Activated B cell treated with CpG ODN at 0.5 μM for 24 hours (primary cell): ENCODE measurements at regions not wholly inside any gene's neighbourhood (a gene's known extent, or its start where the extent isn't known, plus 50 kb on each side); places are given as distances from the start of the nearest gene placed in this dataset.
A peak's percentile ranks its signal among the peaks of the same experiment; 100 is the strongest.
"Not testable (repeated sequence)": the region's sequence is repeated elsewhere in the genome, so short reads cannot be mapped to it uniquely, and the experiment has no call there.

Experiments used
- ATAC-seq: fragments of 200-7000 bp; cut with Tn5 transposase; one replicate; pipeline ENCODE4 v1.10.0; 2021; ENCODE audit warnings: low read depth, mild to moderate bottlenecking, moderate library complexity
- CTCF ChIA-PET: fragments of 350-600 bp; sonication (Branson Sonifier 250); formaldehyde crosslinking; loops from one replicate; lab custom pipeline; 2021; ENCODE audit warnings: antibody characterized with exemption; lab: Charles Lee
- POLR2A ChIA-PET: fragments of 350-600 bp; sonication (Branson Sonifier 250); formaldehyde crosslinking; loops from one replicate; lab custom pipeline; 2021; ENCODE audit warnings: antibody characterized with exemption; lab: Charles Lee
- DNase-seq: peaks from one replicate; pipeline ENCODE4 v3.0.0; 2022
- H3K27ac Mint-ChIP-seq: one replicate; pipeline ENCODE4 v1.8.0; 2020; ENCODE audit warnings: mixed read lengths
- H3K27me3 Mint-ChIP-seq: one replicate; pipeline ENCODE4 v1.8.0; 2021; ENCODE audit warnings: mixed read lengths
- H3K36me3 Mint-ChIP-seq: one replicate; pipeline ENCODE4 v1.8.0; 2021; ENCODE audit warnings: low read depth, mixed read lengths
- H3K4me1 Mint-ChIP-seq: one replicate; pipeline ENCODE4 v1.8.0; 2021; ENCODE audit warnings: mixed read lengths
- H3K4me3 Mint-ChIP-seq: one replicate; pipeline ENCODE4 v1.8.0; 2020; ENCODE audit warnings: mild to moderate bottlenecking, mixed read lengths
- H3K9me3 Mint-ChIP-seq: one replicate; pipeline ENCODE4 v1.8.0; 2020; ENCODE audit warnings: mixed read lengths
- CTCF ChIP-seq: fragments of 200-600 bp; IDR thresholded peaks from one replicate; pipeline ENCODE4 v1.8.0; 2022; ENCODE audit warnings: antibody characterized with exemption, mild to moderate bottlenecking
- intact Hi-C: fragments of 100-400 bp; cut with micrococcal nuclease; formaldehyde crosslinking; loops from one replicate; pipeline ENCODE4 v1.15.1; 2024

DNA sequence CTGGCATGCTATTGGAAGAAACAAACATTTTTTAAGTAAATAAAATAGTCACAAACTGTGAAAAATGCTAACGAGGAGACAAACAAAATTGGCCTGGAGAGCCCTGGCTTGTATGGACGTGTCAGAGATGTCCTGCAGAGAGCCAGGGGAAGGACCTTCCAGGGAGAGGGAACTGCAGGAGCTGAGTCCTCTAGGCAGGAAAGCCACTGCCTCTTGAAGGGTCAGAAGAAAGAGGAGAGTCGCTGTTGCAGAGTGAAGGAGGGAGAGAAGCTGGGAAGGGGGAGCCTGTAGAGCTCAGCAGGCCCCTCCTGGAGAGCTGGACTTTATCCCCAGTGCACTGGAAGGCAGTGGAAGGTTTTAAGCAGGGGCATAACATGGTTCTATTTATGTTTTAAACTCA is 80.3 kb upstream of the PWP1 start:
- POLR2A ChIA-PET: no interaction called here
- intact Hi-C loops: loop anchor here (5.0 kb wide), 1 partner anchor 198 kb away; no protein-coding TSS in a partner anchor
- no peaks in the 10 kb centered on the region for H3K4me1 Mint-ChIP-seq

GRCh38 chr12:107607464-107608392 is 77.9 kb upstream of the PWP1 start:
- DNase-seq (peak; percentile 68), ATAC-seq (peak; percentile 60)
- Mint-ChIP-seq H3K27ac (no peak overlapping the region), H3K9me3 (no peaks in the 10 kb centered on the region), H3K4me1 (no peaks in the 10 kb centered on the region), H3K27me3 (no peaks in the 10 kb centered on the region), H3K36me3 (no peaks in the 10 kb centered on the region), H3K4me3 (no peak overlapping the region)
- intact Hi-C loops: loop anchor here (1.0 to 5.0 kb wide), 5 partner anchors 200 to 1221 kb away; no protein-coding TSS in a partner anchor
- POLR2A ChIA-PET: no interaction called here
- CTCF ChIA-PET: interaction anchor here (1.1 to 7.8 kb wide), 7 partner anchors 9 to 1221 kb away, joined by 4 to 159 read pairs (median 5); no protein-coding TSS in a partner anchor
- peak; percentile 53 for TF ChIP-seq CTCF

More for the DNA sequence above, 80.3 kb upstream of the PWP1 start:
- Mint-ChIP-seq H3K36me3 (no peaks in the 10 kb centered on the region), H3K27me3 (no peaks in the 10 kb centered on the region), H3K27ac (no peak overlapping the region), H3K9me3 (no peaks in the 10 kb centered on the region), H3K4me3 (no peak overlapping the region)
- DNase-seq (no peak), ATAC-seq (no peak)
- CTCF ChIA-PET: interaction anchor here (0.9 to 7.8 kb wide), 3 partner anchors 8 to 478 kb away, joined by 3 to 159 read pairs (median 5); no protein-coding TSS in a partner anchor
- no peak for TF ChIP-seq CTCF

DNA sequence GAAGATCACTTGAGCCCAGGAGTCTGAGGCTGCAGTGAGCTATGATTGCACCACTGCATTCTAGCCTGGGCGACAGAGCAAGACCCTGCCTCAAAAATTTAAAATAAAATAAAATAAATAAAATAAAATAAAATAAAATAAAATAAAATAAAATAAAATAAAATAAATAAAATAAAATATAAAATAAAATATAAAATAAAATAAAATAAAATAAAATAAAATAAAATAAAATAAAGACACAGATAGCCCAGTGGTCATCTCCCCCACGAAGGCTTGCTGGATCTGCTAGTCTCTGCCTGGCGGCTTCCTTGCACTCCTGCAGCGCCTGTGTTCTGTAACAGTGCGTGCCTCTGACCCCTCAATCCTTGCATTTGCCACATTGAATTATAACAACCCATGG is 76.8 kb upstream of the PWP1 start:
- H3K36me3 Mint-ChIP-seq, ATAC-seq, H3K4me1 Mint-ChIP-seq, POLR2A ChIA-PET, H3K27ac Mint-ChIP-seq, H3K27me3 Mint-ChIP-seq, DNase-seq, H3K4me3 Mint-ChIP-seq, H3K9me3 Mint-ChIP-seq: not testable (repeated sequence)
- intact Hi-C loops: loop anchor here (5.0 kb wide), 1 partner anchor 201 kb away; no protein-coding TSS in a partner anchor
- CTCF ChIA-PET: interaction anchor here (1.5 to 7.8 kb wide), 4 partner anchors 11 to 1222 kb away, joined by 5 to 159 read pairs (median 8); no protein-coding TSS in a partner anchor

- Mint-ChIP-seq H3K4me1 (no peaks in the 10 kb centered on the region), H3K4me3 (no peak overlapping the region), H3K27ac (no peak overlapping the region), H3K27me3 (no peaks in the 10 kb centered on the region), H3K36me3 (no peaks in the 10 kb centered on the region), H3K9me3 (no peaks in the 10 kb centered on the region)
- intact Hi-C loops: no loop called here
- ATAC-seq (no peak), DNase-seq (no peak)
- ChIA-PET CTCF (interaction anchor here (1.7 to 7.8 kb wide), 4 partner anchors 10 to 1224 kb away, joined by 5 to 159 read pairs (median 6); no protein-coding TSS in a partner anchor), POLR2A (no interaction called here)
- TF ChIP-seq CTCF: no peak
These were observed 75.4 kb upstream of the PWP1 start for GRCh38 chr12:107610021-107610859.

GRCh38 chr12:107612508-107612907 is 73.1 kb upstream of the PWP1 start:
- TF ChIP-seq CTCF: no peak

More at GRCh38 chr12:107612508-107612907, 73.1 kb upstream of the PWP1 start:
- DNase-seq: no peak
- ChIA-PET CTCF (interaction anchor here (0.6 to 7.8 kb wide), 2 partner anchors 480 to 522 kb away, joined by 3 to 159 read pairs; no protein-coding TSS in a partner anchor), POLR2A (no interaction called here)
- no peak overlapping the region for H3K4me3 Mint-ChIP-seq
- H3K27ac Mint-ChIP-seq: no peak overlapping the region
- H3K27me3 Mint-ChIP-seq: peaks cover 5% of the 10 kb centered on the region
- no peak for ATAC-seq
- H3K36me3 Mint-ChIP-seq: no peaks in the 10 kb centered on the region
- no peaks in the 10 kb centered on the region for H3K9me3 Mint-ChIP-seq
- H3K4me1 Mint-ChIP-seq: no peaks in the 10 kb centered on the region
- intact Hi-C loops: no loop called here
